Sigmoid colon (tissue), 4 donors: ENCODE measurements at regions not wholly inside any gene's neighbourhood (a gene's known extent, or its start where the extent isn't known, plus 50 kb on each side); places are given as distances from the start of the nearest gene placed in this dataset.

Experiments used
- CTCF ChIP-seq, 4 experiments: fragments of 450-650 bp in 3 of 4; fragments of 200-600 bp in 1 of 4; IDR thresholded peaks; one replicate each; pipeline ENCODE4 v1.5.1; 2016 to 2019; ENCODE audit warnings: antibody characterized with exemption in 4 of 4, mild to moderate bottlenecking in 3 of 4, moderate library complexity in 2 of 4
- POLR2A ChIP-seq, 2 donors: fragments of 450-650 bp; IDR thresholded peaks; one replicate each; pipeline ENCODE4 v1.6.1; 2016; ENCODE audit warnings: antibody characterized with exemption in 2 of 2, mild to moderate bottlenecking in 2 of 2, moderate library complexity in 2 of 2
- POLR2AphosphoS5 ChIP-seq, 4 donors: sonication (generic); formaldehyde crosslinking; IDR thresholded peaks; one replicate each; pipeline ENCODE4 v1.6.1; 2017; ENCODE audit warnings: antibody characterized with exemption in 4 of 4

- TF ChIP-seq POLR2AphosphoS5 (IDR thresholded peaks at IDR 0.05) (no peak), CTCF (IDR thresholded peaks at IDR 0.05) (no peak), POLR2A (IDR thresholded peaks at IDR 0.05) (no peak)
These were observed 111.1 kb downstream of the SINHCAF start for GRCh38 chr12:31214626-31215517.
